ENCODE measurements at regions not wholly inside any gene's neighbourhood (a gene's known extent, or its start where the extent isn't known, plus 50 kb on each side); places are given as distances from the start of the nearest gene placed in this dataset.

- H3K36me3 ChIP-seq (ENCODE audit: control insufficient read depth, low read depth, low read length) = no peaks in the 10 kb centered on the region
- H3K27me3 ChIP-seq (ENCODE audit: control insufficient read depth, insufficient read depth, low read length) = no peaks in the 10 kb centered on the region
- peaks cover 14% of the 10 kb centered on the region for H3K4me1 ChIP-seq (ENCODE audit: control insufficient read depth, low read depth, low read length)
- no peak overlapping the region for H3K4me3 ChIP-seq (ENCODE audit: low read length)
- H3K9me3 ChIP-seq (ENCODE audit: control insufficient read depth, low read depth, low read length) = no peaks in the 10 kb centered on the region
- no peak overlapping the region for H3K9ac ChIP-seq (ENCODE audit: low read length)
- no peak overlapping the region for H3K27ac ChIP-seq (ENCODE audit: low read length)
Observed at GRCh38 chr9:12464910-12465512, 228.2 kb upstream of the TYRP1 start.

- H3K9ac ChIP-seq (ENCODE audit: low read length) = no peak overlapping the region
- H3K27me3 ChIP-seq (ENCODE audit: control insufficient read depth, insufficient read depth, low read length) = no peaks in the 10 kb centered on the region
- no peaks in the 10 kb centered on the region for H3K36me3 ChIP-seq (ENCODE audit: control insufficient read depth, low read depth, low read length)
- peaks cover 1% of the 10 kb centered on the region for H3K4me1 ChIP-seq (ENCODE audit: control insufficient read depth, low read depth, low read length)
- H3K9me3 ChIP-seq (ENCODE audit: control insufficient read depth, low read depth, low read length) = no peaks in the 10 kb centered on the region
- no peak overlapping the region for H3K4me3 ChIP-seq (ENCODE audit: low read length)
- H3K27ac ChIP-seq (ENCODE audit: low read length) = no peak overlapping the region
Observed at GRCh38 chr9:12469084-12469483, 224.1 kb upstream of the TYRP1 start.

GRCh38 chr9:12494411-12494810 is 198.8 kb upstream of the TYRP1 start:
- no peak overlapping the region for H3K27ac ChIP-seq (ENCODE audit: low read length)
- no peaks in the 10 kb centered on the region for H3K9me3 ChIP-seq (ENCODE audit: control insufficient read depth, low read depth, low read length)
- peaks cover 7% of the 10 kb centered on the region for H3K4me1 ChIP-seq (ENCODE audit: control insufficient read depth, low read depth, low read length)
- H3K27me3 ChIP-seq (ENCODE audit: control insufficient read depth, insufficient read depth, low read length) = no peaks in the 10 kb centered on the region
- H3K9ac ChIP-seq (ENCODE audit: low read length) = no peak overlapping the region
- H3K36me3 ChIP-seq (ENCODE audit: control insufficient read depth, low read depth, low read length) = no peaks in the 10 kb centered on the region
- H3K4me3 ChIP-seq (ENCODE audit: low read length) = no peak overlapping the region

GRCh38 chr9:12497790-12498189 is 195.4 kb upstream of the TYRP1 start:
- Histone ChIP-seq H3K9ac (ENCODE audit: low read length) (no peak overlapping the region), H3K9me3 (ENCODE audit: control insufficient read depth, low read depth, low read length) (no peaks in the 10 kb centered on the region), H3K27ac (ENCODE audit: low read length) (no peak overlapping the region)

GRCh38 chr9:12502520-12502919 is 190.7 kb upstream of the TYRP1 start:
- H3K27ac ChIP-seq (ENCODE audit: low read length) = no peak overlapping the region
- no peaks in the 10 kb centered on the region for H3K9me3 ChIP-seq (ENCODE audit: control insufficient read depth, low read depth, low read length)
- no peak overlapping the region for H3K4me3 ChIP-seq (ENCODE audit: low read length)
- H3K9ac ChIP-seq (ENCODE audit: low read length) = no peak overlapping the region
- no peaks in the 10 kb centered on the region for H3K4me1 ChIP-seq (ENCODE audit: control insufficient read depth, low read depth, low read length)
- H3K36me3 ChIP-seq (ENCODE audit: control insufficient read depth, low read depth, low read length) = no peaks in the 10 kb centered on the region
- H3K27me3 ChIP-seq (ENCODE audit: control insufficient read depth, insufficient read depth, low read length) = no peaks in the 10 kb centered on the region

More at GRCh38 chr9:12497790-12498189, 195.4 kb upstream of the TYRP1 start:
- Histone ChIP-seq H3K4me1 (ENCODE audit: control insufficient read depth, low read depth, low read length) (peaks cover 7% of the 10 kb centered on the region), H3K36me3 (ENCODE audit: control insufficient read depth, low read depth, low read length) (no peaks in the 10 kb centered on the region), H3K4me3 (ENCODE audit: low read length) (no peak overlapping the region), H3K27me3 (ENCODE audit: control insufficient read depth, insufficient read depth, low read length) (no peaks in the 10 kb centered on the region)

- Histone ChIP-seq H3K9me3 (ENCODE audit: control insufficient read depth, low read depth, low read length) (no peaks in the 10 kb centered on the region), H3K27ac (ENCODE audit: low read length) (no peak overlapping the region), H3K9ac (ENCODE audit: low read length) (no peak overlapping the region), H3K4me3 (ENCODE audit: low read length) (no peak overlapping the region), H3K36me3 (ENCODE audit: control insufficient read depth, low read depth, low read length) (no peaks in the 10 kb centered on the region), H3K27me3 (ENCODE audit: control insufficient read depth, insufficient read depth, low read length) (no peaks in the 10 kb centered on the region), H3K4me1 (ENCODE audit: control insufficient read depth, low read depth, low read length) (no peaks in the 10 kb centered on the region)
Observed at GRCh38 chr9:12503606-12504122, 189.5 kb upstream of the TYRP1 start.

- no peaks in the 10 kb centered on the region for H3K27me3 ChIP-seq (ENCODE audit: control insufficient read depth, insufficient read depth, low read length)
- no peaks in the 10 kb centered on the region for H3K36me3 ChIP-seq (ENCODE audit: control insufficient read depth, low read depth, low read length)
- H3K9ac ChIP-seq (ENCODE audit: low read length) = no peak overlapping the region
- no peak overlapping the region for H3K27ac ChIP-seq (ENCODE audit: low read length)
- no peak overlapping the region for H3K4me3 ChIP-seq (ENCODE audit: low read length)
- H3K9me3 ChIP-seq (ENCODE audit: control insufficient read depth, low read depth, low read length) = no peaks in the 10 kb centered on the region
- H3K4me1 ChIP-seq (ENCODE audit: control insufficient read depth, low read depth, low read length) = no peaks in the 10 kb centered on the region
Observed at GRCh38 chr9:12510551-12510950, 182.6 kb upstream of the TYRP1 start.

- Histone ChIP-seq H3K9ac (ENCODE audit: low read length) (no peak overlapping the region), H3K4me3 (ENCODE audit: low read length) (no peak overlapping the region), H3K36me3 (ENCODE audit: control insufficient read depth, low read depth, low read length) (no peaks in the 10 kb centered on the region), H3K27me3 (ENCODE audit: control insufficient read depth, insufficient read depth, low read length) (no peaks in the 10 kb centered on the region), H3K4me1 (ENCODE audit: control insufficient read depth, low read depth, low read length) (no peaks in the 10 kb centered on the region), H3K9me3 (ENCODE audit: control insufficient read depth, low read depth, low read length) (no peaks in the 10 kb centered on the region), H3K27ac (ENCODE audit: low read length) (no peak overlapping the region)
Observed at GRCh38 chr9:12511726-12512125, 181.5 kb upstream of the TYRP1 start.

- Histone ChIP-seq H3K4me3 (ENCODE audit: low read length) (no peak overlapping the region), H3K27me3 (ENCODE audit: control insufficient read depth, insufficient read depth, low read length) (no peaks in the 10 kb centered on the region), H3K9me3 (ENCODE audit: control insufficient read depth, low read depth, low read length) (no peaks in the 10 kb centered on the region), H3K36me3 (ENCODE audit: control insufficient read depth, low read depth, low read length) (no peaks in the 10 kb centered on the region), H3K9ac (ENCODE audit: low read length) (no peak overlapping the region), H3K27ac (ENCODE audit: low read length) (no peak overlapping the region), H3K4me1 (ENCODE audit: control insufficient read depth, low read depth, low read length) (no peaks in the 10 kb centered on the region)
Observed at GRCh38 chr9:12516031-12516430, 177.2 kb upstream of the TYRP1 start.

- Histone ChIP-seq H3K4me1 (ENCODE audit: control insufficient read depth, low read depth, low read length) (no peaks in the 10 kb centered on the region), H3K36me3 (ENCODE audit: control insufficient read depth, low read depth, low read length) (no peaks in the 10 kb centered on the region), H3K9me3 (ENCODE audit: control insufficient read depth, low read depth, low read length) (no peaks in the 10 kb centered on the region), H3K4me3 (ENCODE audit: low read length) (no peak overlapping the region), H3K27me3 (ENCODE audit: control insufficient read depth, insufficient read depth, low read length) (no peaks in the 10 kb centered on the region), H3K27ac (ENCODE audit: low read length) (no peak overlapping the region), H3K9ac (ENCODE audit: low read length) (no peak overlapping the region)
Observed at GRCh38 chr9:12516573-12516972, 176.6 kb upstream of the TYRP1 start.

- H3K27ac ChIP-seq (ENCODE audit: low read length) = no peak overlapping the region
- no peaks in the 10 kb centered on the region for H3K36me3 ChIP-seq (ENCODE audit: control insufficient read depth, low read depth, low read length)
- no peaks in the 10 kb centered on the region for H3K9me3 ChIP-seq (ENCODE audit: control insufficient read depth, low read depth, low read length)
- H3K9ac ChIP-seq (ENCODE audit: low read length) = no peak overlapping the region
- H3K27me3 ChIP-seq (ENCODE audit: control insufficient read depth, insufficient read depth, low read length) = no peaks in the 10 kb centered on the region
- no peak overlapping the region for H3K4me3 ChIP-seq (ENCODE audit: low read length)
- H3K4me1 ChIP-seq (ENCODE audit: control insufficient read depth, low read depth, low read length) = no peaks in the 10 kb centered on the region
Observed at GRCh38 chr9:12538842-12539579, 154.2 kb upstream of the TYRP1 start.

- Histone ChIP-seq H3K4me3 (ENCODE audit: low read length) (no peak overlapping the region), H3K9ac (ENCODE audit: low read length) (no peak overlapping the region)
Observed at GRCh38 chr9:12539580-12539975, 153.6 kb upstream of the TYRP1 start.

More at GRCh38 chr9:12539580-12539975, 153.6 kb upstream of the TYRP1 start:
- no peaks in the 10 kb centered on the region for H3K36me3 ChIP-seq (ENCODE audit: control insufficient read depth, low read depth, low read length)
- H3K4me1 ChIP-seq (ENCODE audit: control insufficient read depth, low read depth, low read length) = no peaks in the 10 kb centered on the region
- no peaks in the 10 kb centered on the region for H3K9me3 ChIP-seq (ENCODE audit: control insufficient read depth, low read depth, low read length)
- H3K27ac ChIP-seq (ENCODE audit: low read length) = no peak overlapping the region
- H3K27me3 ChIP-seq (ENCODE audit: control insufficient read depth, insufficient read depth, low read length) = no peaks in the 10 kb centered on the region

Data from iPS-18a (cell line).